GM19467 (cell line): ENCODE measurements at regions not wholly inside any gene's neighbourhood (a gene's known extent, or its start where the extent isn't known, plus 50 kb on each side); places are given as distances from the start of the nearest gene placed in this dataset.

ENCODE experiments used
- ATAC-seq: cut with Tn5 transposase; IDR thresholded peaks from one replicate; pipeline ENCODE4 v1.9.1; 2021; ENCODE audit warnings: mild to moderate bottlenecking, moderate library complexity; ENCODE audit not compliant: unreplicated experiment

GRCh38 chr12:47025349-47025748, 54.1 kb upstream of the PCED1B start:
- ATAC-seq, result no peak

GRCh38 chr12:47025798-47026197, 53.6 kb upstream of the PCED1B start:
- no peak for ATAC-seq

DNA sequence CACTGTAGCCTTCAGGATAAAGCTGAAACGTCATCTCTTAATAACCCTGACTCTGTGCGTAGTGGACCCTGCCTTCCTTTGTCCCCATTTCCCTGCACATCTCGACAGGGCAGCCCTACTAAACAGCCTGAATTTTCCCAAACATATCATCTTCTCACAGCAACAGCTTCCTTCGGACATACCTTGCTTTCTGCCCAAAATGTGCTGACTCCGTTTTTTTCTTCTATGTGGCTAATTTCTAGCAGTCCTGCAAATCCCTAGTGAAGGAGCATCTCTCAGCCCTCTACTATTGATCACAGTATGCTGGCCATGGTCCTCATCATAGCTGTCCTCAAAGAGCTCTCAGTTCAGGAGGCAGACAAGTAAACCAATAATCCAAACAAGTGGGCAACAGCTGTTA, 53.1 kb upstream of the PCED1B start:
- no peak for ATAC-seq
